ENCODE measurements at regions not wholly inside any gene's neighbourhood (a gene's known extent, or its start where the extent isn't known, plus 50 kb on each side); places are given as distances from the start of the nearest gene placed in this dataset.

DNA sequence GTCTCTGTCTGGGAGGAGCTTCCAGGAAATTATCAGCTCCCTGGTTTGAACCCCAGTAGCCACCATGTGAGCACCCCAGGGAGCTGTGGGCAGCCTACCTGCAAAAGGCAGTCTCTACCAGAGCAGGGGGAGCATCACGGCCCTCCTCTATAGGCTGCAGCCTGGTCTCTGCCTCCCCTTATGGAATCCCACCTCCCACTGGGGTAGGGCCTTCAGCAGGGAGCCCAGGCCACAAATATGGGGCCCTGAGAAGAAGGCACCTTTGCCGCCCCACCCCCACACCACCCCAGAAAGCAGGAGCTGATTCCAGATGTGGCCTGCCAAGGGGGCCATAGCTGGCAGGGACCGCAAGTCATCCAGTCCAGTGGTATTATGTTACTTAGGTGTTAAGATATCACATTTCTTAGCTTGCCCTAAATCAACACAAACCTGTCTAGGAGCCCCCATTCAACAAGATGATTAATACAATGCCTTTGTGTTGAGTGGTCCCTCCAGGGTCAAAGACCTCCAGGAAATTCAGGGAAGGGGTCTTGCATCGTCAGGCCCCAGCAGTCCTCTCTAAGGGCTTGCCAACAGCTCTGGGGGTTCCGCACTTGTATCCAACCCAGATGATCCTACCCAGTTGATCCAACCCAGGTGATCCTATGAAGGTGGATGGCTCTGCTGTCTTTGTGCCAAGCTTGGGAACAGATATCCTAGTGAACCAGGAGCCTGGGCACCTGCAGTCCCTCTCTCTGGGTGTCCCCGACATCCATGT is 114.9 kb downstream of the OAT start:
- no peak for DNase-seq (ENCODE audit: low spot score)

DNA sequence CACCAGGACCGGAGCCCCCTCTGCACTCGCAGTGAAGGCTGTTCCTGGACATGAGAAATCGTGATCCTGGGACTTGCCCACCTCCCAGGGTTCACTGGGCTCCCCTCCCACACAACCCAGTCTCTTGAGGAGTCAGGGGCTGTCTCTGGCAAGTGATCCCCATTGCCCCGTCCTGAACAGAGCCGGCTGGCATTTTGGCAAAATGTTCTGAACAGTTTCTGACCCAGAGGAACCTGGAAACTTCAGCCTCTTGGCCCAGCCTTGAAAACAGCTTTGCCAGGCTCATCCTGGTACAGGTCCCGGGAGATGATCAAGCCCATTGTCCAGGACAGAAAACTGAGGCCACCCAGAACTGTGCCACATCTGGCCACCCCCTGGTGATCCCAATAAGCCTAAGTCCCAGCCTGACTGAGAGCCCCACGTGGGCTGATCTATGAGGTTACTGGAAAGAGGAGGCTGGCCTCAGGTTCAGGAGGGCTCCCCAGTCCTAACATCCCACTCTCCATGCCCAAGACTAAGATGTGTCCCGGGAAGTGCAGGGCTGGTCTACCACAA is 115.7 kb downstream of the OAT start:
- no peak for DNase-seq (ENCODE audit: low spot score)

DNA sequence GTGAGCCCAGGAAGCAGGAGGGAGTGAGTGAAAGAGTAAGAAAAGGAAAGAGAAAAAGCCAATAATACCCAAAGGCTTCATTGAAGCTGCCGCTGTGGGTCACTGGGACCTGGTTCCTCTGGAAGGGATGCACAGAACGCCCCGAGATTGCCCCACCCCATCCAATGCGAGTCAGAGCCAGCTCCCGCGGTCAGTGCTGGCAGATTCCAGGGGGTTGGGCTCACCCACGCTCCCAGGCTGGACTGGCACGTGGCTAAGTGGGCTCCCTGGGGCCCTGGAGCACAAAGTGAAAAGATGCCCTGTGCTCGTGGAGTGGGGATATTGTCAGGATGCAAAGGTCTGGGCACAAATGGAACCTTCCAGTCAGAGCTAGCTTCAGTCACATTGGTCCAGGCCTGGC is 117.0 kb downstream of the OAT start:
- DNase-seq (ENCODE audit: low spot score): no peak

- DNase-seq (ENCODE audit: low spot score): no peak
These were observed 118.0 kb downstream of the OAT start for GRCh38 chr10:124300735-124301134.

DNA sequence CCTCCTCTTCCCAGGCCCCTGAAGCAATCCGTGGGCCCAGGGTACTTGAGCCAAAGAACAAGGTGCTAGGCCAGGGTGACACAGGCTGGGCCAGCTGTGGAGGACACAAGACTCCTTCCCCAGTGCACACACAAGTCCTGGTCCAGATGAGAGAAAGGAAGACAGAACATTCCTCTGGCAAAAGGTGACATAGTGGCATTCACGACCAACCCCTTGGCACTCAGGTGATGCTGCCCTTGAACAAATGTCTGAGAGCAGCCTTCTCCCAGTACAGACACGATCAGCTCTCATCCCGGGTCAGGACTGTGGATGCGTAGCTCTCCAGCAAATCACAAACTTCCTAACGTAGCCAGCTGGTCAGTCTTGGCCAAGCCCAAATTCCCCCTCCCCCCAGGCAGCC is 118.5 kb downstream of the OAT start:
- no peak for DNase-seq (ENCODE audit: low spot score)

GRCh38 chr10:124299696-124300095 is 119.0 kb downstream of the OAT start:
- no peak for DNase-seq (ENCODE audit: low spot score)

GRCh38 chr10:124298891-124299290 is 119.8 kb downstream of the OAT start:
- no peak for DNase-seq (ENCODE audit: low spot score)

DNA sequence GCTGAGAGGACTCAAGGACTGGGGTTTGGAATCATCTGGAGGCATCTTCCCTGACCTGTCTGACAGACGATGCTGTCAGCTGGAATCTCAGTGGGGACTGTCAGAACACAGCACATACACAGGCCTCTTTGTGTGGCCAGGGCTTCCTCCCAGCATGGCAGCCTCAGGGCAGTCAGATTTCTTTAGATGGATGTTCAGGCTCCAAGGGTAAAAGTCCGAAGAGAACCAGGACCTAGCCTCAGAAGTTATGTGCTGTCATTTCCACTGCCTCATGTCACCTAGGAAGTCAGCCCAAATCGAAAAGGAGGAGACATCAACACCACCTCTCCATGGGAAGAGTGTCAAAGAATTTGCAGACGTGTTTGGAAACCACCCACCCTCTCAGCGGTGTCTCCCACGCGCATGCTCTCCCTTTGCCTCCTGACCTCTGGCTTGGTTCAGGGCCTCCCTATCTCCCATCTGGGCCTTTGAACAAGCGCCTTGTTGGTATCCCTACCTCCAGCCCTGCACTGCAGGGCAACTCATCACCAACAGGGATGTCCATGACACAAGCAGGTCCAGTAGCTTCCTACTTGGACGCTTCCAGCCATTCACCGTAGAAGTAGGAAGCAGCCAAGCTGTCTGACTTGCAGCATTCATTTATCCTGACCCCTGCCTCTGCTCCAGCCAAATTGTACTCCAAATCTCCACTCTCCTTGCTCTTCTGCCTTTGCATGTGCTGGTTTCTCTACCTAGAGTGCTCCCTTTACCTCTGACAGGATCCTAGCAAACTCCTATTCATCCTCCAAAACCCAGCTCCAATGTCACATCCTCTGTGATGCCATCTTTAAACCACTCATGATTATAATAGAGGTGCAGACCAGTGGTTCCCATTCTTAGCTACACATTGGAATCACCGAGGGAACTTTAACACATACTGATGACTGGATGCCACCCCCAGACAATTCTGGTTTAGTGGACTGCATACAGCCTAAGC is 121.6 kb downstream of the OAT start:
- DNase-seq (ENCODE audit: low spot score): no peak

DNA sequence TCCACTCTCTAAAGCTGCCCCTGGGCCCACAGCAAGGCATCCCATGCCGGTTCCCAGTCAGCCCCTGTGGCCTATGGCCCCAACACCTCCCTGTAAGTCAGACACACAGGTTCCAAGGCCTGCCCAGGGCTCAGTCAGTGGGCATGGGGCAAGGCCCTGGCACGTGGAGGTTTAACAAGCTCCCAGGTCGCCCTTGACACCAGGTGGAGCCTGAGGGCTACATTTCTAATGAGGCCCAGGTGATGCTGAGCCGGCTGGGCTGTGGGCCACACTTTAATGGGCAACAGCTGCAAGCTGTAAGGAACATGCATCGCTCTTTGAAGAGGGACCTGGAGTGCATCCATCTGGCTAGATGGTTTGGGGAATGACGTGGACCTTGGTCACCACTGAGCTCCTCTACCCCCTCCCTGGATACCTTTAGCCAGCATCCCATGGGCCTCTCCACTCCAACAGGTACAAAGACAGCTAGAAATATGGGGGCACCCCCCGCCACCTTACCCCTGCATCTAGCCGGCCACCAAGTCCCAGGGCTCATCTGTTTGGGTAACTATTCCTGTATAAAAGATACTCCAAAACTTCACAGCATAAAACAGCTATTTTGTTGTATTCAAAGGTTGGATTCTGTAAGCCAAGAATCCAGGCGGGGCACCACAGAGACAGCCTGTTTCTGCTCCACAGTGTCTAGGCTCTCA is 122.5 kb downstream of the OAT start:
- DNase-seq (ENCODE audit: low spot score): no peak

- DNase-seq (ENCODE audit: low spot score): no peak
These were observed 123.6 kb downstream of the OAT start for GRCh38 chr10:124294811-124295770.

- no peak for DNase-seq (ENCODE audit: low spot score)
These were observed 124.9 kb downstream of the OAT start for GRCh38 chr10:124293616-124294449.

DNA sequence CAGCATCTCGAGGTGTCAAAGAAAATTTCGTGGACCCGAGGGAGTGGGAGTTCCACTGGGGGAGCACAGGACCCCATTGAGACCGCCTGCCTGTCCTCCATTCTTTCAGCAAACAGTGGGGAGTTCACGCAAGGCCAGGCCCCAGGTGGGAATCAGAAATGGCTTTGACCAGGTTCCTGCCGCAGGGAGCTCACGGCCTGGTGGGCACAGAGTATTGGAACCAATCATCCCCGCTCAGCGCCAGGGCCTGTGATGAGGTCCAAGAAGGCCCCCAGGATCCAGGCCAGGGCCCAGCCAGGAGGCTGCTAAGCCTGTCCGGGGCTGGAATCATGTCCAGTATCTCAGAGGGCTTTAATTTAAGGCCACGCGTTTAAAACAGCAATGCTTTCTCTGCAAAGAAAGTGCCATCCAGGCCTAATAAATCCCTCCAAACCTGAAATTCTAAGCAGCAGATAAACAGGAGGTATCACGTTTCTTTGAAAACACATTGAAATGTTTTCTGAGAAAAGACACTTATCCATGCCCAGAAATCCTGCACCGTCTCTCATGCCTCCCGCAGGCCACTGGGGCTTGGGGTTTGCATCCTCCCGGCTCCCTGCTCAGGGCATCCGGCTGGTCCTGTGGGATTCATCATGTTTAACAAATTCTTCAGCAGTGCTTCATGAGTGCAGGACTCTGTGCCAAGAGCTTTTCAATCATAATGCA is 125.7 kb downstream of the OAT start:
- no peak for DNase-seq (ENCODE audit: low spot score)

DNA sequence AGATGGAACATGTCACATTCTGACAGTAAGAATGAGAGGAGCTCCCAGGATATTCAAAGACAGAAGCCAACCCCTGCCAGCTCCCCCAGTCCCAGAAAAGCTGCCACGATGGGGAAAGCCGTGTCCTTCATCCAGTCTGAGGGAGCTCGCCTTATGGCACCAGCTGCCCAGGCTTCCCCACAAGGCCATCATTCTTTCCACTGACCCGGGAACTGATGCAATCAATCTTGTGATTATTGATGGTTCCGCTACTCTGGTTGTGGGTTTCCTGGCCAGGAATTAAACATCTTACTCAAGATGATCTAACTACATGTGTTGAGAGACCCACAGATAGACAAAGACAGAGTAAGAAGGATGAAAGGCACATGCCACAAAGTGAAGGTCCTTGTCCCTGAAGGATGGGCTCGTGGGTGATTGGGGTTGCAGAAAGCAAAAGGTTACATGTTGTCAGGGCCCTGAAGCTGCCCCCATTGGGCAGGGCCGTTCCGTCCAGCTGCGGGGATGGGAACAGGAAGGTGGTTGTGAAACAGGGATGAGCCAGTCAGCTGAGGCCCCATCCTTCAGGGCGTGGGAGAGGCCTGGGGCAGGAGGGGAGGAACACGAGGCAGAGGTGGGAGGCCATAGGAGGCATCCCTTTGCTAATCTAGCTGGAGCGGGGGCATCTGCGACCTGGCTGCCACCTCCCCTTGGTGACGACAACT is 127.6 kb downstream of the OAT start:
- DNase-seq (ENCODE audit: low spot score): no peak

GRCh38 chr10:124289851-124290795 is 128.6 kb downstream of the OAT start:
- DNase-seq (ENCODE audit: low spot score): peak; percentile 62

DNA sequence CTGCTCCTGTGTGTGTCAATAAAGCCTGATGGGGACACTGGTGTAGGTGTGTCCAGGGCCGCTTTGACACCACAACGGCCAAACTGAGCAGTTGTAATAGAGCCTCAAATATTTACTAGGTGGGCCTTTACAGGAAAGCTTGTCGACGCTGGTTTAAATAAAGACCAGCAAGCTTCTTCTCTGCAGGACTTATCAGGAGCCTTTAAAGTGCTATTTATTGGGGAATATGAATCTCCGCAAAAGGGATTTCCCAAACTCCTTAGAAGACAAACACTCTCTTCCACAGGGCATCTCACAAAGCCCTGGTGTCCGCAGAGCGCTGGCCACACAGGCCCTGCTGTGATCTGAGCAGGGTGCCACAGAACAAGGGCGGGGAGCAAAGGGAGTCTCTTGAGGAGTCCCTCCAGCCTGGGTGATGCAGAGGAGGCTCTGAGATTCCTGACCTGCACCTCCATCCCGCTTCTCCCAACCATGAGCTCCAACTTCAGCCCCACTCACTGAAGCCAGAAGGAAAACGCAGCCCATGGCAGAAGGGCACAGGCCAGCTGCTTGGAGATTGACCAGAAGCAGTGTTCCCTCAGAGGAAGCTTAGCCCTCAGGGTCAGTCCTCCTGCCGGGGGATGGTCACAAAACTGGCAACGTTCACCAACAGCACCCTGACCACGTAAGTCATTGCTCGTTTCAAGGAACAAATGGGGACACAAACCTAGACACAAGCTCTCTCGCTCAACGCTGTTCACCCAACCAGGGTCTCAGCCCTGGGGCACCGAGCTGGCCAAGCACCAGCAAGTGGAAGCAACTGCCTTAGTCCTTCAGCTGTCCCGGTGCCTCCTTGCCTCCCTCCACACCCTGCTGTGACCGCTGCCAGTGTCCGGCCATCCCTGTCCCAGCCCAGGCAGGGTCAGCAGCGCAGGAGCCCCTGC is 129.5 kb downstream of the OAT start:
- DNase-seq (ENCODE audit: low spot score): no peak

GRCh38 chr10:124288486-124288885 is 130.2 kb downstream of the OAT start:
- DNase-seq (ENCODE audit: low spot score): no peak
